ENCODE measurements at regions not wholly inside any gene's neighbourhood (a gene's known extent, or its start where the extent isn't known, plus 50 kb on each side); places are given as distances from the start of the nearest gene placed in this dataset.

GRCh38 chr20:1824834-1825233 lies 70.4 kb upstream of the SIRPA start:
- CTCF ChIA-PET: interaction anchor here (0.8 to 1.7 kb wide), 3 partner anchors 14 to 48 kb away, joined by 3 to 6 read pairs (median 3); no protein-coding TSS in a partner anchor
- no peak overlapping the region for H3K4me3 Mint-ChIP-seq (ENCODE audit: unreplicated experiment)
- no peaks in the 10 kb centered on the region for H3K36me3 Mint-ChIP-seq (ENCODE audit: insufficient read depth, unreplicated experiment)
- POLR2A ChIA-PET: interaction anchor here (0.6 kb wide), 1 partner anchor 377 kb away, joined by 3 read pairs; no protein-coding TSS in a partner anchor
- no peaks in the 10 kb centered on the region for H3K27me3 Mint-ChIP-seq (ENCODE audit: insufficient read depth, unreplicated experiment)
- H3K4me1 Mint-ChIP-seq (ENCODE audit: insufficient read depth, unreplicated experiment): peaks cover 38% of the 10 kb centered on the region
- intact Hi-C loops (cut with micrococcal nuclease): no loop called here
- no peak for DNase-seq (ENCODE audit: unreplicated experiment)
- no peak overlapping the region for H3K27ac Mint-ChIP-seq (ENCODE audit: low read depth, unreplicated experiment)
- H3K9me3 Mint-ChIP-seq (ENCODE audit: unreplicated experiment): peaks cover 5% of the 10 kb centered on the region
- TF ChIP-seq CTCF (IDR thresholded peaks at IDR 0.05; ENCODE audit: unreplicated experiment): no peak
- BruUV-seq (replicated peaks): no TSS peak

- no peak overlapping the region for H3K4me3 Mint-ChIP-seq (ENCODE audit: unreplicated experiment)
- no peak overlapping the region for H3K27ac Mint-ChIP-seq (ENCODE audit: low read depth, unreplicated experiment)
- POLR2A ChIA-PET: interaction anchor here (0.7 to 1.2 kb wide), 2 partner anchors 111 to 254 kb away, joined by 3 to 4 read pairs; no protein-coding TSS in a partner anchor
- H3K27me3 Mint-ChIP-seq (ENCODE audit: insufficient read depth, unreplicated experiment): no peaks in the 10 kb centered on the region
- TF ChIP-seq CTCF (IDR thresholded peaks at IDR 0.05; ENCODE audit: unreplicated experiment): no peak
- no peaks in the 10 kb centered on the region for H3K36me3 Mint-ChIP-seq (ENCODE audit: insufficient read depth, unreplicated experiment)
- CTCF ChIA-PET: interaction anchor here (0.8 to 1.7 kb wide), 3 partner anchors 13 to 47 kb away, joined by 3 to 6 read pairs (median 3); no protein-coding TSS in a partner anchor
- H3K4me1 Mint-ChIP-seq (ENCODE audit: insufficient read depth, unreplicated experiment): peaks cover 33% of the 10 kb centered on the region
- no TSS peak for BruUV-seq (replicated peaks)
- DNase-seq (ENCODE audit: unreplicated experiment): no peak
- H3K9me3 Mint-ChIP-seq (ENCODE audit: unreplicated experiment): peaks cover 5% of the 10 kb centered on the region
- intact Hi-C loops (cut with micrococcal nuclease): no loop called here
These were observed 71.0 kb upstream of the SIRPA start for GRCh38 chr20:1824181-1824580.

GRCh38 chr20:1823450-1823844 lies 71.8 kb upstream of the SIRPA start:
- ChIA-PET POLR2A (interaction anchor here (1.2 kb wide), 1 partner anchor 112 kb away, joined by 4 read pairs; no protein-coding TSS in a partner anchor), CTCF (interaction anchor here (0.6 to 1.7 kb wide), 2 partner anchors 46 to 269 kb away, joined by 3 to 6 read pairs; no protein-coding TSS in a partner anchor)
- DNase-seq (ENCODE audit: unreplicated experiment): no peak
- intact Hi-C loops (cut with micrococcal nuclease): no loop called here
- no peak overlapping the region for H3K4me3 Mint-ChIP-seq (ENCODE audit: unreplicated experiment)
- no TSS peak for BruUV-seq (replicated peaks)
- H3K36me3 Mint-ChIP-seq (ENCODE audit: insufficient read depth, unreplicated experiment): no peaks in the 10 kb centered on the region
- peaks cover 5% of the 10 kb centered on the region for H3K9me3 Mint-ChIP-seq (ENCODE audit: unreplicated experiment)
- H3K27ac Mint-ChIP-seq (ENCODE audit: low read depth, unreplicated experiment): no peak overlapping the region
- no peak for TF ChIP-seq CTCF (IDR thresholded peaks at IDR 0.05; ENCODE audit: unreplicated experiment)
- H3K27me3 Mint-ChIP-seq (ENCODE audit: insufficient read depth, unreplicated experiment): no peaks in the 10 kb centered on the region
- peaks cover 30% of the 10 kb centered on the region for H3K4me1 Mint-ChIP-seq (ENCODE audit: insufficient read depth, unreplicated experiment)

GRCh38 chr20:1822564-1823449 lies 72.4 kb upstream of the SIRPA start:
- Mint-ChIP-seq H3K36me3 (ENCODE audit: insufficient read depth, unreplicated experiment) (no peaks in the 10 kb centered on the region), H3K9me3 (ENCODE audit: unreplicated experiment) (peaks cover 5% of the 10 kb centered on the region)
- POLR2A ChIA-PET: interaction anchor here (0.9 to 3.1 kb wide), 5 partner anchors 9 to 71 kb away, joined by 3 to 17 read pairs (median 6); no protein-coding TSS in a partner anchor

More at GRCh38 chr20:1822564-1823449, 72.4 kb upstream of the SIRPA start:
- Mint-ChIP-seq H3K4me1 (ENCODE audit: insufficient read depth, unreplicated experiment) (peaks cover 31% of the 10 kb centered on the region), H3K4me3 (ENCODE audit: unreplicated experiment) (no peak overlapping the region), H3K27me3 (ENCODE audit: insufficient read depth, unreplicated experiment) (no peaks in the 10 kb centered on the region), H3K27ac (ENCODE audit: low read depth, unreplicated experiment) (no peak overlapping the region)
- peak; percentile 50 for DNase-seq (ENCODE audit: unreplicated experiment)
- intact Hi-C loops (cut with micrococcal nuclease): no loop called here
- TF ChIP-seq CTCF (IDR thresholded peaks at IDR 0.05; ENCODE audit: unreplicated experiment): no peak
- CTCF ChIA-PET: interaction anchor here (0.9 to 1.2 kb wide), 2 partner anchors 21 to 58 kb away, joined by 4 read pairs; no protein-coding TSS in a partner anchor
- no TSS peak for BruUV-seq (replicated peaks)

Data from MCF 10A (cell line).